ENCODE measurements at regions not wholly inside any gene's neighbourhood (a gene's known extent, or its start where the extent isn't known, plus 50 kb on each side); places are given as distances from the start of the nearest gene placed in this dataset.

GRCh38 chrX:15983034-15983433 lies 128.4 kb upstream of the AP1S2 start:
- no peak for DNase-seq (ENCODE audit: low read depth)

GRCh38 chrX:15977644-15978043 lies 123.0 kb upstream of the AP1S2 start:
- no peak for DNase-seq (ENCODE audit: low read depth)

DNA sequence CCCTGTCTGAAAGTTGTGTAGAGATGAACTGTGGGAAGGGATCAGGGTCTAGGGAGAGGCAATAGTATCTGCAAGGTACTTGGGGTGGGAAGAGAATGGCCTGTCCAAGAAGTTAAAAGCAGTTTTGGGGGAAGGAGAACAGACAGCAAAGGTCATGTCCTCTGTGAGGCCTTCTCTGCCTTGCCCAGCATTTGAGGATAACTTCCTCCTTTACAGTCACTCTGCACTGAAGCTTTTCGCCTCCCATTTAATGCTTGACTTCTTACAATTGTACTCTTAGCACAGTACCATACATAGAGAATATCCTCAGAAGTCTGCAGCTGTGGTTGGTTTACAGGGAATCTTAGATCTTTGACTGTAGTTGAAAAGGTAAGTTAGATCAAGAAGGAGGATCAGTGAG lies 121.8 kb upstream of the AP1S2 start:
- DNase-seq (ENCODE audit: low read depth), result no peak

GRCh38 chrX:15973946-15974345 lies 119.3 kb upstream of the AP1S2 start:
- DNase-seq (ENCODE audit: low read depth), result no peak

GRCh38 chrX:15973299-15973698 lies 118.7 kb upstream of the AP1S2 start:
- no peak for DNase-seq (ENCODE audit: low read depth)

DNA sequence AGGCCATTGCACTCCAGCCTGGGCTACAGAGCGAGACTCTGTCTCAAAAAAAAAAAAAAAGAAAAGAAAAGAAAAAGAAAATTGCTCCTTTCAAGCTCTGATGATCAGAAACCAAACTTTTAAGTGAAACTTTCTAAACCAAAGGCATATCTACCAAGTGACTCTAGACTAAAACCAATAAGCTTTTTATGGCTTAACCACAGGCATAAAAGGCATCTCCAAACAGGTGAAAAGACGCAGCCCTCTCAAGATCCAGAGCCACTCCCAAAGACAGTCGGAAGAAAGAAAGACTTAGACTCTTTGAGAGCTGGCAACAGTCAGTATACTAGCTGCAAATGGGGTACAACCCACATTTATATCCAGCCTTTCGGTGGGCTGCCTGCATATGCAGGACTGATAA lies 117.1 kb upstream of the AP1S2 start:
- no peak for DNase-seq (ENCODE audit: low read depth)

- no peak for DNase-seq (ENCODE audit: low read depth)
Measured at GRCh38 chrX:15963858-15964257, 109.2 kb upstream of the AP1S2 start.

- no peak for DNase-seq (ENCODE audit: low read depth)
Measured at GRCh38 chrX:15960237-15960636, 105.6 kb upstream of the AP1S2 start.

DNA sequence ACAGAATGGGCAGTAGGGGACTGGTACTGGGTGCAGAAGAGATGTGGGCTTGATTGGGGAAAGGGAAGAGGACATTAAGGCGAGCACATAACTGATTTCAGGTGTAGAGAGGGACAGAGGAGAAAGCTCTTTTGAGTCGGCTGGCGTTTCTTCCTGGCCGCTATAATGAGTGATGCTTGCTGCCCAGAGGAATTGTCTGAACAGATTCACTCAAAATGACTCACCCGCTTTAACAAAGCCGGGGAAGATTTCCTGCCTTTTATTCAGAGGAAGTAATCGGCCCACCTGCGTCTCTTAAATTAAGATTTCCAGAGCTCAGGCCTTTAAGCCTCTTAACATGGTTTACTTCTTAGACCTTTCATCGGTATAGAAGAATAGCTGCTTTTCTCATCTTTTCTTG lies 102.1 kb upstream of the AP1S2 start:
- DNase-seq (ENCODE audit: low read depth), result no peak

DNA sequence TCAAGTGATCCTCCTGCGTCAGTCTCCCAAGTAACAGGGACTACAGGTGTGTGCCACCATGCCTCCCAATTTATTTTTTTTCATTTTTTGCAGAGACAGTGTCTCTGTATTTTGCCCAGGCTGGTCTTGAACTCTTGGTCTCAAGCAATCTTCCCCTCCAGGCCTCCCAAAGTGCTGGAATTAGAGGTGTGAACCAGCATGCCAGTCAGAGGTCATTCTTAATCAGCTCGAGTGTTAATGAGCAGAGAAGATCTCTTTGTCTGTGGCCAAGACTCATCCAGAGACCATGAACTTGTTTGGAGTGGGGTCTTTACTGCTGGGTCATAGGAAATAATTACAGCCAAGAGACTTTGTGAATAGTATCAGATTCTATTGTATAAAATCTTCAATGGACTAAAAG lies 99.2 kb upstream of the AP1S2 start:
- DNase-seq (ENCODE audit: low read depth), result no peak

GRCh38 chrX:15952212-15952611 lies 97.6 kb upstream of the AP1S2 start:
- DNase-seq (ENCODE audit: low read depth), result no peak

DNA sequence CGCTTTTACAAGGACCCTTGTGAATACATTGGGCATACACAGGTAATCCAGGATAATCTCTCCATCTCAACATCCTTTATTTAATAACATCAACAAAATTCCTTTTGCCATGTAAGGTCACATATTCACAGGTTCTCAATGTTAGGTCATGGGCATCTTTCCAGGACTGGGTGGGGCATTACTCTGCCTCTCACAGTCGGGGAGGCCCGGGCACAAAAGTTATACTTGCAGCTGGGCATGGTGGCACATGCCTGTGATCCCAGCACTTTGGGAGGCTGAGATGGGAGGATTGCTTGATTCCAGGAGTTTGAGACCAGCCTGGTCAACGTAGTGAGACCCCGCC lies 93.7 kb upstream of the AP1S2 start:
- no peak for DNase-seq (ENCODE audit: low read depth)

- DNase-seq (ENCODE audit: low read depth), result no peak
Measured at GRCh38 chrX:15947648-15948317, 93.2 kb upstream of the AP1S2 start.

DNA sequence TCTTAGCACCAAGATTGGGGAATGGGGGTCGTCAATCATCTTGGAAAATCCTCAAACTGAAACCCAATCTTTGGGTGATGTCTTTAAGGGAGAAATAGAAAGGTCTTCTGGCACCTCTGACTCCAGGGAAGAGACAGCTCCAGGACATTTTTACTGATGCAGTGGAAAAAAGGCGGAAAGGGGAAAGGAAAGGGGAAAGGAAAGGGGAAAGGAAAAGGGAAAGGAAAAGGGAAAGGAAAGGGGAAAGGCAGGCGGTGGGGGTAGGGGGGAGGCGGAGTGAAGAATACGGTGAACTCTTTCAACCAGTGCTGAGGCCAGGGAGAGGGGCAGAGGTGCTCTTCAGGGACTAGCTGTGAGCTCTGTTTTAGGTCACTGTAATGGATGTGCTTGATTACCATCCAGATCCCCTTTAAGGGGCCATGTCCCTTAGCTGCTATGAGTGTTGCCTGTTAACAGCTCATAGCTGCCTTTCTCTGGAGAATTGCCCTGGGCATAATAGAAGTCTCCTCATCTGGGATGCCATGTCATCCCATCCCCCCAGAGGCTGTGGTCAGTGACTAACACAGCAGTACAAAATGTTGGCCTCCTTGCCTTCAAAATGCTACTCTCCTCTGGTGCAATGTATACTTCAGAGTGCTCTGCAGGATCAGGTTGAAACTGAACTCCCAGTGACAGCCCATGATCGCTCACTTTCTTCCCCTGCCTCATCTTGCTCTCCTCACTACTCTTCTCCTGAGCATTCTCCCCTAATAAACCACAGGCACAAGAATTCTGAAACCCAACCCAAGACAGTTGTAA lies 92.4 kb upstream of the AP1S2 start:
- no peak for DNase-seq (ENCODE audit: low read depth)

DNA sequence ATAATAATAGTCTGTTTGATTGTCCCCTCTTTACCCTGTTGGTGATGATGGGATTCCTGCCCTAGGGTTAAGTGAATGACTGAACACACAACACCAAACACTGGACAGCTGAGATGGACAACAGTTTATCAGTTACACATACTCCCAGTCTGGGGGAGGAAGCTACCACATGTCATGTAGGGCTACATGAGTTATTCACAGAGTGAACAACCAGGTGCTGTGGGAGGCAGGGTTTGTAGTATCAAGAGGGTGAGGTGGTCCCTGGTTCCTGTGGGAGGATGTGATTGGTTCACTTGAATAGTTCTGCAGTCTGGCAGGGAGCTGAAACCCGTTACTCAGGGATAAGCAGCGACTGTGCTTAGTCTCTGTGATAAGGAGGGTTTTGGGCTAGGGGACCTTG lies 88.8 kb upstream of the AP1S2 start:
- DNase-seq (ENCODE audit: low read depth), result no peak

DNA sequence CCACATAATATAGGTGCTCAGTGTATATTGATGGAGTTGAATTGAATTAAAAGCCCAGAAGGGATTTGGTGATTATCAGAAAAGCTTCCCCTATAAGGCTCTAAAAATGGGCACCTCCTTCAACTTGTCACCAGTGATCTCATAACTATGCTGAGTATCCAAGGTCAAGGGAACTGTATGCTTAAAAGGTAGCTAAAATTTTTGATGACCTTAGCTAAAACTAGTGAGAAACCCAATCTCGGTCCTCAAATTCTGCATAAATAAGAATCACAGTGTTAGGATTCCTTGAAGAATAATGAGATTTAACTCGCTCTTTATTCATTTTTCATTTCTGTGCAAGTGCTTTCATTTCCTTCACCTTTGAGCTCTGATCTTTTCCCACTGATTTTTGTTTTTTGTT lies 87.7 kb upstream of the AP1S2 start:
- no peak for DNase-seq (ENCODE audit: low read depth)

DNA sequence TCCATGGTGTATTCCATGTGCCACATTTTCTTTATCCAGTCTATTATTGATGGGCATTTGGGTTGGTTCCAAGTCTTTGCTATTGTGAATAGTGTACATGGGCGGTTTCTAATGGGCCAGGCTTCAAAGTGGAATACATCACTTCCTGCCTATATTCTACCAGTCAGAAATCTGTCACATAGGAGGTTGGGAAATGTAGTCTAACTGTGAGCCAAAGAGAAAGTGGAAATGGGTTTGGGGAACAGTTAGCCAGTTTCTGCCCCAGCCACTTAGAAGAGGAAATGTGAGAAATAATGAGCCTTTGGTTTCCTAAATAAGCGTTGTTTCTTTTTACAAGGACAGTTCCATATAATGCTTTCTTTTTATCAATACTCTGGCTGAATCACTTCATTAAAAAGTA lies 85.1 kb upstream of the AP1S2 start:
- DNase-seq (ENCODE audit: low read depth), result no peak

GRCh38 chrX:15938072-15938471 lies 83.5 kb upstream of the AP1S2 start:
- DNase-seq (ENCODE audit: low read depth), result no peak

GRCh38 chrX:15931362-15931761 lies 76.7 kb upstream of the AP1S2 start:
- DNase-seq (ENCODE audit: low read depth), result no peak

- no peak for DNase-seq (ENCODE audit: low read depth)
Measured at GRCh38 chrX:15930585-15930984, 76.0 kb upstream of the AP1S2 start.

DNA sequence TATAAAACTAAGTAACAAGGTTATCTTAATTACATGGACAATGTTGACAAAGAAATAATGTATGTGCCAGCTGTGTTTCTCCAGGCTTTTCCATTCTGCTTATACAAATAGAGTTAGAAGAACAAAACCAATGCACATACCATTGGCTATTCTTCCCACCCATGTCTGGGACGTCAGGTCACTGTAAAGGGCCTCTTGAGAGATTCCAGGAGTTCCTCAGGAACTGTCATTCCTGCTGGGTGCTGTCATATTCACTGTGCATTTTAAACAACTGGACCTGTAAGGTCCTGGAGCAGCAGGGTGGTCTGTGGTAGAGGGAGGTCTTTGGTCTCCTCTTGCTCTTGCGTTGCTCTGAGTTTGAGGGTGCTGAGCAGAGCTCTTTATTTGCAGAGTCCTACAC lies 74.6 kb upstream of the AP1S2 start:
- DNase-seq (ENCODE audit: low read depth), result no peak

GRCh38 chrX:15926622-15927021 lies 72.0 kb upstream of the AP1S2 start:
- DNase-seq (ENCODE audit: low read depth), result no peak

- DNase-seq (ENCODE audit: low read depth), result no peak
Measured at GRCh38 chrX:15918003-15918402, 63.4 kb upstream of the AP1S2 start.

DNA sequence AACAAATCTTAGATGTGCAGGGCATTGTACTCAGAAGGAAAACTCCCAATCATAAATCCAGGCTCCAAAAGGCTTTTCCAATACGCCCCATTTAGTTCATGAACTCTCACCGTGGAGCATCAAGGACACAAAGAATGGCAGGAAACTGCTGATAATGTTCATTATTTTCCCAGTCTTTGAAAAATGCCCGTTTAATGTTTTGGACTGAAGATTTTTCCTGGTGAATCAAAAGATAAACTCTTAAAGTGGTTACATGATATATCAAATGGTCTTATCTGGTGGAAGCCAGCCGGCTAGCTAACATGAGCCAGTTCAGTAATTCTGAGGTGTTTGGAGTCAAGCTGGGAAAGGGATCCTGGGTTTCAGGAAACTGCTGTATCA lies 62.1 kb upstream of the AP1S2 start:
- no peak for DNase-seq (ENCODE audit: low read depth)

Measured in activated T-cell treated with anti-CD3 and anti-CD28 coated beads for 24 hours (primary cell).